Activated naive CD4-positive, alpha-beta T cell treated with anti-CD3 and anti-CD28 coated beads for 36 hours (primary cell): ENCODE measurements at regions not wholly inside any gene's neighbourhood (a gene's known extent, or its start where the extent isn't known, plus 50 kb on each side); places are given as distances from the start of the nearest gene placed in this dataset.
"Not testable (repeated sequence)": the region's sequence is repeated elsewhere in the genome, so short reads cannot be mapped to it uniquely, and the experiment has no call there.

ENCODE experiments used
- CTCF ChIA-PET: fragments of 350-600 bp; sonication (Branson Sonifier 250); formaldehyde crosslinking; loops from one replicate; lab custom pipeline; 2021; ENCODE audit warnings: antibody characterized with exemption; lab: Charles Lee
- DNase-seq: peaks from one replicate; pipeline ENCODE4 v3.0.0-alpha.2; 2020
- H3K27ac Mint-ChIP-seq: one replicate; pipeline ENCODE4 v1.8.0; 2021; ENCODE audit warnings: mild to moderate bottlenecking, mixed read lengths
- H3K27me3 Mint-ChIP-seq: one replicate; pipeline ENCODE4 v1.8.0; 2021; ENCODE audit warnings: low read depth, mixed read lengths
- H3K36me3 Mint-ChIP-seq: one replicate; pipeline ENCODE4 v1.8.0; 2021; ENCODE audit warnings: low read depth, mixed read lengths
- H3K4me1 Mint-ChIP-seq: one replicate; pipeline ENCODE4 v1.8.0; 2021; ENCODE audit warnings: low read depth, mixed read lengths
- H3K4me3 Mint-ChIP-seq: one replicate; pipeline ENCODE4 v1.8.0; 2021; ENCODE audit warnings: mild to moderate bottlenecking, moderate library complexity, mixed read lengths
- H3K9me3 Mint-ChIP-seq: one replicate; pipeline ENCODE4 v1.8.0; 2021; ENCODE audit warnings: mixed read lengths
- intact Hi-C: fragments of 100-400 bp; cut with micrococcal nuclease; formaldehyde crosslinking; loops from one replicate; pipeline ENCODE4 v1.15.1; 2023

DNA sequence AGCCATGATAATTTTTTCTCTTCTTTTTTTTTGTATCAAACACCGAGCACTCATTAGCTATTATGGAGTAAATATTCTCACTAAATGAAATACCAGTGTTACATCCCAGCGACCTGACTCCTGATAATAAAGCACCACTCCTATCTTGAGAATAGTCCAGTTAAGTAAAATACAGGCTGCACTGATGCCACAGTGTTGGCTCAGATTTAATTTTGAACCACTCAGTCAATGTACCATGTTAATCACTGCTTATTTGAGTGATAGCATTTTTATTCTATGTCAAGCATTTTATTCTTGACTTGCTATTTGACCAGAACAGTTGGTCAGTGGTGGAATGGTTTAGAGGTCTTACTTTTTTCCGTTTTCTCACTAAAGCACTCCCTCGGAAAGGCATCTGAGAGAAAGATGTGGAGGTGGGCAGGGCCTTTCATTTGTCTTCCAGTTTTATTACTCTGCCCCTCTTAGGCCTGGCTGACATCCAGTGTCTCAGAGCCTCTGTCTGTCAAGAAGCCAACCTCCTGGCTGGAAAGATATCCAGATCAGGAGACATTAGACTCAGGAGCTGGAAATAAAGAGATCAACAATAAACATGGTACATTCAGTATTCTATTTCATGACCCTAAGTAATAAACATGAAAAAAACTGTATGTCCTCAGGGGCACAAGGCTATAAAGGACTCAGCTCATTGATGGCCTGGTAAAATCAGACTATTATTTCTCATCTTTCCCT lies 457.8 kb downstream of the EPM2A start:
- no peak overlapping the region for H3K27ac Mint-ChIP-seq
- DNase-seq = no peak
- peaks cover 2% of the 10 kb centered on the region for H3K27me3 Mint-ChIP-seq
- intact Hi-C loops = no loop called here
- no peak overlapping the region for H3K4me3 Mint-ChIP-seq
- H3K36me3 Mint-ChIP-seq = no peaks in the 10 kb centered on the region
- H3K4me1 Mint-ChIP-seq = no peaks in the 10 kb centered on the region
- H3K9me3 Mint-ChIP-seq = no peaks in the 10 kb centered on the region
- CTCF ChIA-PET = no interaction called here

DNA sequence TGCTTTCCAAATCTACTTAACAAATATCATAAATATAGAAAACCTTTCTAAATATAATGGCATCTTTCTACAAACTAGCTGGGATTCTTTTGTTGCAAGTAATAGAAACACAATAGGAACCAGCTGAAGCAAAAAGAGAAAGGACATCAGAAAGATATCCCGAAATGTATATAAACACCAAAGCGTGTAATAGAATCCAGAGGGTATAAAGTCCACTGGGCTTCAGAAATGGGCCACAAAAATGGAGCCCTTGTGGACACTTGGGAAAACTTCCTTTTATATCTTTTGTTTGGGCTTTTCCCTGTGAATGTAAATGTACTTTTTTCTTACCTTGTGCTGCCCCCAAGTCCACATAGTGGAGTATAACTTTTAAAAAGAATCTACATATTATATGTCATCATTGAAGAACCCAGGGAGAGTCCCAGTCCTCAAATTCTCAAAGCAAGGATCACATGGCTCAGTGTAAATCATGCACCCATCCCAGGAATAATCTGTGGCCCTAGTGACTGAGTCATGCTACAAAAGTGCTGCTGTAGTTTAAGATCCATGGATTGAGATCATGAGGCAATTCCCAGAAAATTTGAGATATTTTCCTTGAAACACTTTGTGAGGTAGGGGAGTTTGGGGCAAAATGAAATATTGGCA lies 457.0 kb downstream of the EPM2A start:
- Mint-ChIP-seq H3K27me3 (peaks cover 2% of the 10 kb centered on the region), H3K4me1 (no peaks in the 10 kb centered on the region), H3K4me3 (no peak overlapping the region), H3K36me3 (no peaks in the 10 kb centered on the region), H3K9me3 (no peaks in the 10 kb centered on the region), H3K27ac (no peak overlapping the region)
- intact Hi-C loops = no loop called here
- no peak for DNase-seq
- CTCF ChIA-PET = no interaction called here

DNA sequence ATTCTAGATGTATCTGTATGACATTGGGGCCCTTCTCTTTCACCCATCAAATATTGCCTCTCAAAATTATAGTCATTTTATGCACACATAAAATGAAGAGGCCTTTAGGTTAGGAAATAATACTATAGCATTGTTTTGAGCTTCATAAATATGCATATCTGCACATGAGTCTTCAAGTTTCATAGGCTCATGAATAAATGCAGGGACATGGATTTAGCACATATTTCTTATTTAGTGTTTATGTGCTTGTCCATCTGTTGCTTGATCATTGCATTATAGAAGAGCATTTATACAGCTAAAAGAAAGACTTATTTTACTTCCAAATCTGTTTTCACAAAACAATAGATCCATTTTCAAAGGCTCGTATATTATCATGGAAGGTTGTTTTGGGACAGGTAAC lies 455.8 kb downstream of the EPM2A start:
- CTCF ChIA-PET = no interaction called here
- H3K4me1 Mint-ChIP-seq = no peaks in the 10 kb centered on the region

DNA sequence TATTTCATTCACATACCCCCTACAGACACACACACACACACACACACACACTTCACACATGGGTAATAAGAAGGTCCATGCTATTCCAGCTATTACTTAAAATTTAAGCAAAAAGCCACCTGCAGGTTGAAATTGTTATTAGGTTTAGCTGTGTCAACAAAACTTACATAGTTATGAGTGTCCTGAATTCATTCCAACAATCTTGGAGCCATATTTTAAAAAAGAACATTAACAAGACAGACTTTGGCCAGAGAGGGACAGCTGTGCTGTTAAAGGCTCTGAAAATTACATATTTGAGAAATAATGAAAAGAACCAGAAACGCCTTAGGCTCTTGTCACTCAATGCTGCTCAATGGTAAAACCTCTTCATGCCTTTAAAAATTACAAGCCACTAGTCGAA lies 455.3 kb downstream of the EPM2A start:
- Mint-ChIP-seq H3K4me3 (no peak overlapping the region), H3K27ac (no peak overlapping the region), H3K4me1 (no peaks in the 10 kb centered on the region), H3K36me3 (no peaks in the 10 kb centered on the region), H3K9me3 (no peaks in the 10 kb centered on the region), H3K27me3 (no peaks in the 10 kb centered on the region)
- no peak for DNase-seq
- CTCF ChIA-PET = no interaction called here
- intact Hi-C loops = no loop called here

More for the DNA sequence above, 455.8 kb downstream of the EPM2A start:
- intact Hi-C loops = no loop called here
- Mint-ChIP-seq H3K4me3 (no peak overlapping the region), H3K9me3 (no peaks in the 10 kb centered on the region), H3K27me3 (no peaks in the 10 kb centered on the region), H3K27ac (no peak overlapping the region), H3K36me3 (no peaks in the 10 kb centered on the region)
- no peak for DNase-seq

DNA sequence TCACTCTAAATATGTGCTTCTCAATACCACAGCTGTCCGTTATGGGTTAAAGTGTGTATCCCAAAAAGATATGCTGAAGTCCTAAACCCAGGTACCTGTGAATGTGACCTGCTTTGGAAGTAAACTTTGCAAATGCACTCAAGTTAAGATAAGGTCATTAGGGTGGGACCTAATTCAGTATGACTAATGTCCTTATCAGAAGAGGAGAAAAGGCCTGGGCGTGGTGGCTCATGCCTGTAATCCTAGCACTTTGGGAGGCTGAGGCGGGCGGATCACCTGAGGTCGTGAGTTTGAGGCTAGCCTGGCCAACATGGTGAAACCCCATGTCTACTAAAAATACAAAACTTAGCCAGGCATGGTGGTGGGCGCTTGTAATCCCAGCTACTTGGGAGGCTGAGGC lies 452.1 kb downstream of the EPM2A start:
- H3K4me1 Mint-ChIP-seq, H3K27me3 Mint-ChIP-seq, intact Hi-C loops, DNase-seq, H3K9me3 Mint-ChIP-seq, H3K36me3 Mint-ChIP-seq, CTCF ChIA-PET, H3K27ac Mint-ChIP-seq, H3K4me3 Mint-ChIP-seq: not testable (repeated sequence)

DNA sequence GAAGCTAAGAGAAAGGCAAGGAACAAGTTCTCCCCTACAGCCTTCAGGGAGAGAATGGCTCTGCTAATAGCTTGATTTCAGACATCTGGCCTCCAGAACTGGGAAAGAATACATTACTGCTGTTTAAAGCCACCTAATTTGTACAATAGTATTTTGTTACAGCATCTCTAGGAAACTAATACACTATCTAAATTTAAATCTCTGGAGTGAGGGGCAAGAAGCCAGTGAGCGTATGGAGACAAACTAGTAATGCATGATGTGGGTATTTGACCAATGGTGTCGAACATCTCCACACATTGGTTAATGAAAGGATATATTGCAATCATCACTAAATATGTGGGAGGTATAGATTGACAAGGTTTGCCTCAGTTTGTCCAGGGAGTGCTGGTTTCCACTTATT lies 451.5 kb downstream of the EPM2A start:
- Mint-ChIP-seq H3K27me3 (no peaks in the 10 kb centered on the region), H3K9me3 (peaks cover under 1% of the 10 kb centered on the region), H3K36me3 (no peaks in the 10 kb centered on the region), H3K27ac (no peak overlapping the region), H3K4me1 (no peaks in the 10 kb centered on the region), H3K4me3 (no peak overlapping the region)
- CTCF ChIA-PET = no interaction called here
- intact Hi-C loops = no loop called here
- no peak for DNase-seq

DNA sequence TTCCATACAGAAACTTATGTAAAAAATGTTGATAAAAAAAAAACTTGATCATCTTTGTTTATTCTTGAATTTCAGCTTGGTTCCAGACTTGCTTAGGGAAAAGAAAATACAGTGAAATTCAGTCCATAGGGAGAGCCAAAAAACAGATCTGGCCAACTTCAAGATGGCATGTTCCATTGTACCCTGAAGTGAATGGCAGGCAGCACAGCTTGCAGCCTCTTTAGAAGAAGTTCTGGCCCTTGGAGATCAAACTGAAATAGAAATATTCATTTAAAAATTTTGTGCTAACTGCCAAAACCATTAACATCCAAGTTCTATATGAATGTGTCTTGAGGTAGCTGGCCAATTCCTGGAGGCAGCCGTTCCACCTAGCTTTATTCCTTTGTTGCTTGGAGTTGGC lies 448.4 kb downstream of the EPM2A start:
- CTCF ChIA-PET = interaction anchor here (0.5 kb wide), 1 partner anchor 1345 kb away, joined by 3 read pairs; no protein-coding TSS in a partner anchor
- H3K27me3 Mint-ChIP-seq = no peaks in the 10 kb centered on the region
- H3K27ac Mint-ChIP-seq = no peak overlapping the region
- no peaks in the 10 kb centered on the region for H3K4me1 Mint-ChIP-seq
- H3K4me3 Mint-ChIP-seq = no peak overlapping the region
- no peak for DNase-seq
- intact Hi-C loops = no loop called here
- peaks cover 6% of the 10 kb centered on the region for H3K9me3 Mint-ChIP-seq
- H3K36me3 Mint-ChIP-seq = no peaks in the 10 kb centered on the region

DNA sequence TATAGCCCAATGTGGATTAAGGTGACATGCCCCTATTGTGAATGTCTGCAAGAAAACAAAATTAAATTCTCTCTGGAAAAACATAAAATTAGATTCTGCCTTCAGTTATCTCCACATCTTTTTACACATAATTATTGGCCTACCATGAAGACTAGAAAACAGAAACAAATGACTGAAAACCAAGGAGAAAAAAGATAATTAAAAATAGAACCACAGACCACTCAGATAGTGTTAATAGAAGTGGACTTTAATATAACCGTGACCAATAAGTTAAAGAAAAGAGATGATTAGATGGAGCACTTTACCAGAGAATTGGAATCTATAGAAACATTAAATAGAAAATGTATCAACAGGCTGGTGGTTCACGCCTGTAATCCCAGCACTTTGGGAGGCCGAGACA lies 445.7 kb downstream of the EPM2A start:
- intact Hi-C loops = no loop called here
- H3K36me3 Mint-ChIP-seq = no peaks in the 10 kb centered on the region
- CTCF ChIA-PET = interaction anchor here (1.4 kb wide), 1 partner anchor 344 kb away, joined by 3 read pairs; no protein-coding TSS in a partner anchor
- H3K27me3 Mint-ChIP-seq = no peaks in the 10 kb centered on the region
- no peak overlapping the region for H3K4me3 Mint-ChIP-seq
- H3K4me1 Mint-ChIP-seq = no peaks in the 10 kb centered on the region
- H3K27ac Mint-ChIP-seq = no peak overlapping the region
- peaks cover 6% of the 10 kb centered on the region for H3K9me3 Mint-ChIP-seq
- no peak for DNase-seq

DNA sequence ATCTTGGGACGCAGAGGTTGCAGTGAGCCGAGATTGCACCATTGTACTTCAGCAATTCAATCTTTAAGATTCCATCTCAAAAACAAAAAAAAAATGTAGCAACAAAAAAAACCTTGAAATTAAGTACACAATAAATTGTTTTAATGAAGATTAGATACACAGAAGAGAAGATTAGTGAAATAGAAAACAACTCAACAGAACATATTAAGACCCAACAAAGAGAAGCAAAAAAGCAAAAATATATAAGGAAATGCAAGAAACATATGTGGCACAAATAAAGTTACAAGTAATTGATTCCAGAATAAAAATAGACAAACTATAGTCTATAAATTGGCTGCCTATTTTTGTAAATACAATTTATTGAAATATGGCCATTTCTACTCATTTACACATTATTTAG lies 445.2 kb downstream of the EPM2A start:
- CTCF ChIA-PET = no interaction called here
- DNase-seq = no peak
- no peak overlapping the region for H3K27ac Mint-ChIP-seq
- H3K4me1 Mint-ChIP-seq = no peaks in the 10 kb centered on the region
- H3K9me3 Mint-ChIP-seq = peaks cover 6% of the 10 kb centered on the region
- intact Hi-C loops = no loop called here
- no peaks in the 10 kb centered on the region for H3K27me3 Mint-ChIP-seq
- H3K36me3 Mint-ChIP-seq = no peaks in the 10 kb centered on the region
- H3K4me3 Mint-ChIP-seq = no peak overlapping the region

DNA sequence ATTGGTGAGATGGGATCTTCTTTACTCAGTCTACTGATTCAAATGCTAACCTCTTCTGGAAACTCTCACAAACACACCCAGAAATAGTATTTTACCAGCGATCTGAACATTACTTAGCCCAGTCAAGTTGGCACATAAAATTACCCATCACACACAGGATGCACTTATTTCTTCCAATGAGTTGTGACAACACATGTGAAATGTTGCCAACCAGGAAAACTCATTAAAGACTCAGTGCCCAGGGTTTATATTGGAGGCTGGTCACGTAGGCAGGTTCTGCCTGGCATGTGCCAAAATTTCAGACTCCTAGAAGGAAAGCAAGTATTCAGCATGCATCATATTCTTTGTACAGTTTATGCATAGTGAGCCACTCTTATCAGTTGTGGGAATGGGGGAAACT lies 443.3 kb downstream of the EPM2A start:
- no peaks in the 10 kb centered on the region for H3K4me1 Mint-ChIP-seq
- H3K36me3 Mint-ChIP-seq = no peaks in the 10 kb centered on the region
- DNase-seq = no peak
- intact Hi-C loops = no loop called here
- no peak overlapping the region for H3K27ac Mint-ChIP-seq
- CTCF ChIA-PET = interaction anchor here (0.6 kb wide), 1 partner anchor 283 kb away, joined by 3 read pairs; no protein-coding TSS in a partner anchor
- no peaks in the 10 kb centered on the region for H3K27me3 Mint-ChIP-seq
- H3K4me3 Mint-ChIP-seq = no peak overlapping the region
- peaks cover 6% of the 10 kb centered on the region for H3K9me3 Mint-ChIP-seq

DNA sequence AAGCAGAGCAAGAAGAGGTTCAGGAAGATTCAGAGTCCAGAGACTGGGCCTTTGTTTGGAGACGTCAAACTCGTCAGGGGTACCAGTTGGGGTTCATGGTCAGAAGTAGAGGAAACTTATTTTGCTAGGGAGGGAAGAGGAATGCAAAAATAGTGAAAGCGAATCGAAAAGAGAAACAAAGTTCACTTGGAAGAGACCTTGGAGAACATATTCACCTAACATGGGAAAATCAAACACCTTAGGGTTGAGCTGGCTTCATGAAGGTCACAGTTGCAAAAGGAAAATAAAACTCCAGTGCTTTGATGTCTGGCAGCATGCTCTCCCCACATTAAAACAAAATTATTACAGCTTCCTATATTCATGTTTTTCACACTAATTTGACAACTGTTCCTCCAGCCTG lies 440.4 kb downstream of the EPM2A start:
- H3K4me3 Mint-ChIP-seq = no peak overlapping the region
- CTCF ChIA-PET = no interaction called here
- DNase-seq = no peak
- intact Hi-C loops = no loop called here
- H3K27me3 Mint-ChIP-seq = no peaks in the 10 kb centered on the region
- no peaks in the 10 kb centered on the region for H3K4me1 Mint-ChIP-seq
- no peak overlapping the region for H3K27ac Mint-ChIP-seq
- peaks cover 2% of the 10 kb centered on the region for H3K9me3 Mint-ChIP-seq
- H3K36me3 Mint-ChIP-seq = no peaks in the 10 kb centered on the region

DNA sequence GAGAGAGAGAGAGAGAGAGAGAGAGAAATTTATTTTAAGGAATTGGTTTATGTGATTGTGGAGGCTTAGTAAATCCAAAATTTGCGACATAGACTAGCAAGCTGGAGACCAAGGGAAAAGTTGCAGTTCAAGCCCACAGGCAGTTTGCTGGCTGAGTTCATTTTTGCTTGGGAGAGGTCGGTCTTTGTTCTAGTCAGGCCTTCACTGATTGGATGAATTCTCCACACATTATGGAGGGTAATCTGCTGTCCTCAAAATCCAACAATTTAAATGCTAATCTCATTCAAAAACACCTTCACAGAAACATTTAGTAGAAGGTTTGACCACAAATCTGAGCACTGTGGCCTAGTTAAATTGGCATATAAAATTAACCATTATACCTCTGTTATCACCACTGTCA lies 439.6 kb downstream of the EPM2A start:
- Mint-ChIP-seq H3K36me3 (no peaks in the 10 kb centered on the region), H3K4me1 (no peaks in the 10 kb centered on the region), H3K9me3 (no peaks in the 10 kb centered on the region), H3K4me3 (no peak overlapping the region), H3K27me3 (no peaks in the 10 kb centered on the region), H3K27ac (no peak overlapping the region)
- no peak for DNase-seq
- CTCF ChIA-PET = interaction anchor here (0.6 kb wide), 1 partner anchor 655 kb away, joined by 3 read pairs; no protein-coding TSS in a partner anchor
- intact Hi-C loops = no loop called here

DNA sequence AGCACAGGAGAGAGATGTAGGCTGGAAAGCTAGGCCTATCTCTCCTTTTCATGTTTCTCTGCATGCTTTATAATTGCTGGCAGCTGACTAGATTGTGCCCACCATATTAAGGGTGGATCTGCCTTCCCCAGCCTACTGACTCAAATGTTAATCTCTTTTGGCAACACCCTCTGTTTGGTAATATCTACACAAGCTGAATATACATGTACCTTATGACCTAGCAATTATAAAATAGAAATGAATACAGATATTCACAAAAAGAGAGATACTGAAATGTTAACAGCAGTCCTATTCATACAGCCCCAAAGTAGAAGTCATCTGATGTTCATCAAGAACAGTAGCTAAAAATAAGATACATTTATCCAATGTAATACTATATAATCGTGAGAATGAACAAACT lies 429.6 kb downstream of the EPM2A start:
- Mint-ChIP-seq H3K4me3 (no peak overlapping the region), H3K4me1 (no peaks in the 10 kb centered on the region), H3K27me3 (no peaks in the 10 kb centered on the region), H3K9me3 (no peaks in the 10 kb centered on the region), H3K36me3 (no peaks in the 10 kb centered on the region), H3K27ac (no peak overlapping the region)
- no peak for DNase-seq
- CTCF ChIA-PET = no interaction called here
- intact Hi-C loops = no loop called here
